OCI-LY1 (cell line): ENCODE measurements at regions not wholly inside any gene's neighbourhood (a gene's known extent, or its start where the extent isn't known, plus 50 kb on each side); places are given as distances from the start of the nearest gene placed in this dataset.
"Not testable (repeated sequence)": the region's sequence is repeated elsewhere in the genome, so short reads cannot be mapped to it uniquely, and the experiment has no call there.

Experiments
- H2AFZ ChIP-seq: fragments of 200-600 bp; sonication (generic), shearing (Covaris generic); 2 replicates; pipeline ENCODE4 v1.6.0; 2014; ENCODE audit warnings: antibody characterized with exemption, mild to moderate bottlenecking, low read length
- H3F3A ChIP-seq: fragments of 200-600 bp; sonication (generic), shearing (Covaris generic); 2 replicates; pipeline ENCODE4 v1.6.0; 2014; ENCODE audit warnings: mild to moderate bottlenecking, antibody characterized with exemption, low read length, moderate library complexity; ENCODE audit not compliant: insufficient read depth
- H3K27ac ChIP-seq: fragments of 200-600 bp; sonication (generic); 2 replicates; pipeline ENCODE4 v1.5.1; 2014; ENCODE audit warnings: low read length, mixed run types, mild to moderate bottlenecking, low read depth; ENCODE audit not compliant: poor library complexity, severe bottlenecking
- H3K27me3 ChIP-seq: fragments of 200-600 bp; sonication (generic); 2 replicates; pipeline ENCODE4 v1.6.0; 2014; ENCODE audit warnings: antibody characterized with exemption, mild to moderate bottlenecking, low read length, moderate library complexity; ENCODE audit not compliant: insufficient read depth
- H3K36me3 ChIP-seq: fragments of 200-600 bp; sonication (generic); 2 replicates; pipeline ENCODE4 v1.6.1; 2014; ENCODE audit warnings: mild to moderate bottlenecking, antibody characterized with exemption, low read length, moderate library complexity, mixed read lengths; ENCODE audit not compliant: insufficient read depth
- H3K4me1 ChIP-seq: fragments of 200-600 bp; sonication (generic); 2 replicates; pipeline ENCODE4 v1.5.1; 2014; ENCODE audit warnings: mild to moderate bottlenecking, low read length, moderate library complexity; ENCODE audit not compliant: insufficient read depth, severe bottlenecking
- H3K4me2 ChIP-seq: fragments of 200-600 bp; sonication (generic), shearing (Covaris generic); 2 replicates; pipeline ENCODE4 v1.6.1; 2014; ENCODE audit warnings: low read length
- H3K4me3 ChIP-seq: fragments of 200-600 bp; sonication (generic); 2 replicates; pipeline ENCODE4 v1.5.1; 2014; ENCODE audit warnings: low read length, low read depth, mild to moderate bottlenecking, mixed read lengths; ENCODE audit not compliant: poor library complexity, severe bottlenecking
- H3K79me2 ChIP-seq: fragments of 200-600 bp; shearing (Covaris generic); 2 replicates; pipeline ENCODE4 v1.6.1; 2016; ENCODE audit warnings: mixed run types, low read length, mixed read lengths; ENCODE audit not compliant: insufficient read depth
- H3K9ac ChIP-seq: fragments of 200-600 bp; sonication (generic), shearing (Covaris generic); 2 replicates; pipeline ENCODE4 v1.6.1; 2014; ENCODE audit warnings: mild to moderate bottlenecking, low read length, mixed read lengths
- H3K9me2 ChIP-seq: fragments of 200-600 bp; sonication (generic), shearing (Covaris generic); 2 replicates; pipeline ENCODE4 v1.6.1; 2014; ENCODE audit warnings: low read depth, mild to moderate bottlenecking, low read length, mixed read lengths
- H3K9me3 ChIP-seq: fragments of 200-600 bp; shearing (Covaris generic); 2 replicates; pipeline ENCODE4 v1.6.1; 2014; ENCODE audit warnings: low read length, mixed read lengths
- H4K20me1 ChIP-seq: fragments of 200-600 bp; sonication (generic), shearing (Covaris generic); 2 replicates; pipeline ENCODE4 v1.6.0; 2016; ENCODE audit warnings: mild to moderate bottlenecking, low read length; ENCODE audit not compliant: insufficient read depth
- CTCF ChIP-seq: fragments of 200-600 bp; sonication (generic), shearing (Covaris generic); IDR thresholded peaks from 2 replicates; pipeline ENCODE4 v1.5.1; 2017; ENCODE audit warnings: mild to moderate bottlenecking, antibody characterized with exemption, low read length, moderate library complexity, mixed read lengths
- EZH2 ChIP-seq: fragments of 200-600 bp; sonication (generic), shearing (Covaris generic); IDR thresholded peaks from 2 replicates; pipeline ENCODE4 v1.8.0; 2017; ENCODE audit warnings: borderline replicate concordance, mixed run types, mild to moderate bottlenecking, antibody characterized with exemption, low read length, moderate library complexity, mixed read lengths

GRCh38 chrX:538311-538710 is 92.3 kb upstream of the SHOX start:
- H3K9me2 ChIP-seq = no peaks in the 10 kb centered on the region
- no peaks in the 10 kb centered on the region for H4K20me1 ChIP-seq
- H3K9me3 ChIP-seq = no peaks in the 10 kb centered on the region
- no peaks in the 10 kb centered on the region for H3F3A ChIP-seq
- no peaks in the 10 kb centered on the region for H3K4me1 ChIP-seq
- H3K4me3 ChIP-seq = no peak overlapping the region
- no peak overlapping the region for H3K4me2 ChIP-seq
- no peaks in the 10 kb centered on the region for H3K27me3 ChIP-seq
- TF ChIP-seq CTCF (no peak), EZH2 (no peak)
- no peaks in the 10 kb centered on the region for H3K36me3 ChIP-seq
- H3K79me2 ChIP-seq = no peaks in the 10 kb centered on the region
- no peak overlapping the region for H2AFZ ChIP-seq
- H3K9ac ChIP-seq = no peak overlapping the region
- no peak overlapping the region for H3K27ac ChIP-seq

GRCh38 chrX:541006-541405 is 89.6 kb upstream of the SHOX start:
- not testable (repeated sequence) for H3K27ac ChIP-seq, H3K36me3 ChIP-seq, H4K20me1 ChIP-seq, H2AFZ ChIP-seq, H3K9me2 ChIP-seq, H3K4me2 ChIP-seq, H3K9ac ChIP-seq, H3K4me1 ChIP-seq, H3K27me3 ChIP-seq, H3F3A ChIP-seq, H3K9me3 ChIP-seq, H3K4me3 ChIP-seq, H3K79me2 ChIP-seq

- H3K9me3 ChIP-seq = no peaks in the 10 kb centered on the region
- H3K9me2 ChIP-seq = no peaks in the 10 kb centered on the region
- no peak overlapping the region for H3K27ac ChIP-seq
- no peak overlapping the region for H3K4me2 ChIP-seq
- H3K9ac ChIP-seq = no peak overlapping the region
- H4K20me1 ChIP-seq = no peaks in the 10 kb centered on the region
- TF ChIP-seq CTCF (no peak), EZH2 (no peak)
- no peak overlapping the region for H3K4me3 ChIP-seq
- H3K27me3 ChIP-seq = no peaks in the 10 kb centered on the region
- H3F3A ChIP-seq = no peaks in the 10 kb centered on the region
- no peaks in the 10 kb centered on the region for H3K36me3 ChIP-seq
- H3K79me2 ChIP-seq = no peaks in the 10 kb centered on the region
- no peak overlapping the region for H2AFZ ChIP-seq
- no peaks in the 10 kb centered on the region for H3K4me1 ChIP-seq
These were observed 88.4 kb upstream of the SHOX start for GRCh38 chrX:542179-542578.

- Histone ChIP-seq H3K27ac (no peak overlapping the region), H2AFZ (no peak overlapping the region), H3K9me3 (no peaks in the 10 kb centered on the region), H3K4me2 (no peak overlapping the region), H3K79me2 (no peaks in the 10 kb centered on the region), H3K27me3 (no peaks in the 10 kb centered on the region), H3K4me1 (no peaks in the 10 kb centered on the region), H3K36me3 (no peaks in the 10 kb centered on the region), H3K9ac (no peak overlapping the region), H3K9me2 (no peaks in the 10 kb centered on the region), H3F3A (no peaks in the 10 kb centered on the region), H3K4me3 (no peak overlapping the region), H4K20me1 (no peaks in the 10 kb centered on the region)
- no peak for TF ChIP-seq EZH2
- TF ChIP-seq CTCF = no peak
These were observed 85.1 kb upstream of the SHOX start for GRCh38 chrX:545452-545885.
